ENCODE measurements at regions not wholly inside any gene's neighbourhood (a gene's known extent, or its start where the extent isn't known, plus 50 kb on each side); places are given as distances from the start of the nearest gene placed in this dataset.

DNA sequence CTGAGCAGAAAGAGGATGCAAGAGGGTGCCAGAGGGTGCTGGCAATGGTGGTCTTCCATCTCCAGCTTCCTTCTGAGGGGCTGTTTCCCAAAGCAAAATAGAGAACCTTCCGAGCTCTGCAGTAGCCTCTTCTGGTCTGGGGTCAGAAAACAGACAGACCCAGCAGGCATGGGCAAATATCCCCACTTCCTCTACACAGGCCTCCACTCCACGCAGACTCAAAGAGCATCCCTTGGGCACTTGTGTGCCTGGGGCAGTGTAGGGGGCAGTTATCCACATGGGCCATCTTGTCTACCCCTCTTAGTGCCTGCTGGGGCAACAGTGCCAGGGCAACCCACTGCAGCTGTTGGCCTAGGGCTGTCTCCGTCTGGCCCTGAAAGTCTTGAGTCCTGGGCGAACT is 231.9 kb downstream of the TTC8 start:
- TF ChIP-seq CTCF (IDR thresholded peaks at IDR 0.05) (no peak), POLR2A (IDR thresholded peaks at IDR 0.05) (no peak)
